Caco-2 (cell line): ENCODE measurements at regions not wholly inside any gene's neighbourhood (a gene's known extent, or its start where the extent isn't known, plus 50 kb on each side); places are given as distances from the start of the nearest gene placed in this dataset.

Experiments used
- BruUV-seq: library from RNA; stranded (reverse); fragments of 400-500 nt; replicated peaks from 2 replicates; lab custom pipeline; 2021; lab: Mats Ljungman, UMichigan
- CTCF ChIA-PET: fragments of 300-600 bp; sonication (Branson Sonifier 250); formaldehyde crosslinking; loops from one replicate; lab custom pipeline; 2022; ENCODE audit warnings: antibody characterized with exemption; lab: Charles Lee
- POLR2A ChIA-PET: fragments of 300-600 bp; sonication (Branson Sonifier 250); formaldehyde crosslinking; loops from one replicate; lab custom pipeline; 2022; ENCODE audit warnings: antibody characterized with exemption; lab: Charles Lee
- DNase-seq, 2 experiments: peaks; one replicate each; pipeline versions ENCODE4 v3.0.0 to v3.0.0-alpha.2; 2020 to 2022
- H3K27me3 ChIP-seq: replicated peaks from 2 replicates; pipeline ENCODE4 v1.6.0; 2011; ENCODE audit warnings: low read length; ENCODE audit not compliant: control insufficient read depth, insufficient read depth
- H3K36me3 ChIP-seq: 2 replicates; pipeline ENCODE4 v1.5.1; 2011; ENCODE audit warnings: low read length; ENCODE audit not compliant: control insufficient read depth, insufficient read depth
- H3K4me1 ChIP-seq: fragments of 250-450 bp; sonication (Bioruptor Pico); 2 replicates; pipeline ENCODE4 v1.5.1; 2020; ENCODE audit warnings: mild to moderate bottlenecking
- H3K4me3 ChIP-seq: 2 replicates; pipeline ENCODE4 v1.5.1; 2011; ENCODE audit warnings: low read depth, mild to moderate bottlenecking, control low read depth, low read length
- H3K9me3 ChIP-seq: fragments of 250-450 bp; sonication (Bioruptor Pico); 2 replicates; pipeline ENCODE4 v1.5.1; 2020; ENCODE audit warnings: mild to moderate bottlenecking, moderate library complexity
- H3K27ac Mint-ChIP-seq: one replicate; pipeline ENCODE4 v1.8.0; 2022; ENCODE audit warnings: mixed read lengths; ENCODE audit not compliant: unreplicated experiment
- H3K27me3 Mint-ChIP-seq: one replicate; pipeline ENCODE4 v1.8.0; 2022; ENCODE audit warnings: mixed read lengths; ENCODE audit not compliant: insufficient read depth, unreplicated experiment
- H3K36me3 Mint-ChIP-seq: one replicate; pipeline ENCODE4 v1.8.0; 2022; ENCODE audit warnings: mild to moderate bottlenecking, mixed read lengths; ENCODE audit not compliant: insufficient read depth, unreplicated experiment
- H3K4me1 Mint-ChIP-seq: one replicate; pipeline ENCODE4 v1.8.0; 2022; ENCODE audit warnings: low read depth, mixed read lengths; ENCODE audit not compliant: unreplicated experiment
- H3K4me3 Mint-ChIP-seq: one replicate; pipeline ENCODE4 v1.8.0; 2022; ENCODE audit warnings: mild to moderate bottlenecking, moderate library complexity, mixed read lengths; ENCODE audit not compliant: unreplicated experiment
- H3K9me3 Mint-ChIP-seq: one replicate; pipeline ENCODE4 v1.8.0; 2022; ENCODE audit warnings: mixed read lengths; ENCODE audit not compliant: unreplicated experiment
- intact Hi-C: fragments of 100-400 bp; cut with micrococcal nuclease; formaldehyde crosslinking; loops from one replicate; pipeline ENCODE4 v1.10.0; 2022; ENCODE audit not compliant: unreplicated experiment
- TF ChIP-seq, protein P1 (sequence below), 2 experiments: fragments of 200-600 bp in 1 of 2; IDR thresholded peaks; 1 replicate in 1 of 2; 2 replicates in 1 of 2; pipeline versions ENCODE4 v1.5.1 to v1.8.0; 2011 to 2022; ENCODE audit warnings: antibody characterized with exemption in 1 of 2, control low read depth in 1 of 2, inconsistent platforms in 1 of 2, low read depth in 1 of 2, low read length in 1 of 2, mild to moderate bottlenecking in 1 of 2, moderate library complexity in 1 of 2; ENCODE audit not compliant: insufficient read depth in 1 of 2, severe bottlenecking in 1 of 2, unreplicated experiment in 1 of 2

- Histone ChIP-seq H3K4me3 (no peak overlapping the region), H3K36me3 (no peaks in the 10 kb centered on the region), H3K27me3 (no peaks in the 10 kb centered on the region), H3K9me3 (no peaks in the 10 kb centered on the region), H3K4me1 (no peaks in the 10 kb centered on the region)
- no TSS peak for BruUV-seq
- H3K27me3 Mint-ChIP-seq, result no peaks in the 10 kb centered on the region
- POLR2A ChIA-PET, result no interaction called here
- CTCF ChIA-PET, result no interaction called here
- H3K4me1 Mint-ChIP-seq, result no peaks in the 10 kb centered on the region
- H3K36me3 Mint-ChIP-seq, result no peaks in the 10 kb centered on the region
- no peak for DNase-seq
- no peak overlapping the region for H3K4me3 Mint-ChIP-seq
- TF ChIP-seq, protein P1, sequence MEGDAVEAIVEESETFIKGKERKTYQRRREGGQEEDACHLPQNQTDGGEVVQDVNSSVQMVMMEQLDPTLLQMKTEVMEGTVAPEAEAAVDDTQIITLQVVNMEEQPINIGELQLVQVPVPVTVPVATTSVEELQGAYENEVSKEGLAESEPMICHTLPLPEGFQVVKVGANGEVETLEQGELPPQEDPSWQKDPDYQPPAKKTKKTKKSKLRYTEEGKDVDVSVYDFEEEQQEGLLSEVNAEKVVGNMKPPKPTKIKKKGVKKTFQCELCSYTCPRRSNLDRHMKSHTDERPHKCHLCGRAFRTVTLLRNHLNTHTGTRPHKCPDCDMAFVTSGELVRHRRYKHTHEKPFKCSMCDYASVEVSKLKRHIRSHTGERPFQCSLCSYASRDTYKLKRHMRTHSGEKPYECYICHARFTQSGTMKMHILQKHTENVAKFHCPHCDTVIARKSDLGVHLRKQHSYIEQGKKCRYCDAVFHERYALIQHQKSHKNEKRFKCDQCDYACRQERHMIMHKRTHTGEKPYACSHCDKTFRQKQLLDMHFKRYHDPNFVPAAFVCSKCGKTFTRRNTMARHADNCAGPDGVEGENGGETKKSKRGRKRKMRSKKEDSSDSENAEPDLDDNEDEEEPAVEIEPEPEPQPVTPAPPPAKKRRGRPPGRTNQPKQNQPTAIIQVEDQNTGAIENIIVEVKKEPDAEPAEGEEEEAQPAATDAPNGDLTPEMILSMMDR (IDR thresholded peaks at IDR 0.05; ENCODE audit: insufficient read depth in 1 of 2, low read depth in 1 of 2, low read length in 1 of 2, severe bottlenecking in 1 of 2, unreplicated experiment in 1 of 2), result no peak
- H3K9me3 Mint-ChIP-seq, result no peaks in the 10 kb centered on the region
- H3K27ac Mint-ChIP-seq, result no peak overlapping the region
- intact Hi-C loops, result no loop called here
These were observed 1138.4 kb downstream of the TBL1XR1 start for GRCh38 chr3:176058856-176059255.

GRCh38 chr3:176055836-176056235, 1141.4 kb downstream of the TBL1XR1 start:
- TF ChIP-seq, protein P1 (IDR thresholded peaks at IDR 0.05; ENCODE audit: insufficient read depth in 1 of 2, low read depth in 1 of 2, low read length in 1 of 2, severe bottlenecking in 1 of 2, unreplicated experiment in 1 of 2), result no peak
- POLR2A ChIA-PET, result no interaction called here
- H3K27ac Mint-ChIP-seq, result no peak overlapping the region

GRCh38 chr3:176051766-176052165, 1145.5 kb downstream of the TBL1XR1 start:
- Mint-ChIP-seq H3K36me3 (no peaks in the 10 kb centered on the region), H3K27ac (no peak overlapping the region), H3K4me3 (no peak overlapping the region), H3K27me3 (no peaks in the 10 kb centered on the region), H3K4me1 (no peaks in the 10 kb centered on the region), H3K9me3 (no peaks in the 10 kb centered on the region)
- H3K4me1 ChIP-seq, result no peaks in the 10 kb centered on the region
- no peak overlapping the region for H3K4me3 ChIP-seq
- POLR2A ChIA-PET, result no interaction called here
- intact Hi-C loops, result no loop called here
- CTCF ChIA-PET, result no interaction called here
- no peaks in the 10 kb centered on the region for H3K27me3 ChIP-seq
- TF ChIP-seq, protein P1 (IDR thresholded peaks at IDR 0.05; ENCODE audit: insufficient read depth in 1 of 2, low read depth in 1 of 2, low read length in 1 of 2, severe bottlenecking in 1 of 2, unreplicated experiment in 1 of 2), result no peak
- DNase-seq, result no peak
- BruUV-seq, result no TSS peak
- H3K9me3 ChIP-seq, result no peaks in the 10 kb centered on the region
- no peaks in the 10 kb centered on the region for H3K36me3 ChIP-seq

More at GRCh38 chr3:176055836-176056235, 1141.4 kb downstream of the TBL1XR1 start:
- H3K4me3 ChIP-seq, result no peak overlapping the region
- DNase-seq, result no peak
- CTCF ChIA-PET, result no interaction called here
- Mint-ChIP-seq H3K27me3 (no peaks in the 10 kb centered on the region), H3K4me3 (no peak overlapping the region), H3K4me1 (no peaks in the 10 kb centered on the region), H3K36me3 (no peaks in the 10 kb centered on the region), H3K9me3 (no peaks in the 10 kb centered on the region)
- H3K9me3 ChIP-seq, result no peaks in the 10 kb centered on the region
- no peaks in the 10 kb centered on the region for H3K4me1 ChIP-seq
- intact Hi-C loops, result no loop called here
- H3K27me3 ChIP-seq, result no peaks in the 10 kb centered on the region
- H3K36me3 ChIP-seq, result no peaks in the 10 kb centered on the region
- BruUV-seq, result no TSS peak
